NCI-H82 treated with DMSO at 0.1 percent for 48 hours (cell line): ENCODE measurements at regions not wholly inside any gene's neighbourhood (a gene's known extent, or its start where the extent isn't known, plus 50 kb on each side); places are given as distances from the start of the nearest gene placed in this dataset.

Source experiments
- DNase-seq: peaks from one replicate; lab custom pipeline; 2025; ENCODE audit not compliant: unreplicated experiment; lab: John Stamatoyannopoulos, UW

DNA sequence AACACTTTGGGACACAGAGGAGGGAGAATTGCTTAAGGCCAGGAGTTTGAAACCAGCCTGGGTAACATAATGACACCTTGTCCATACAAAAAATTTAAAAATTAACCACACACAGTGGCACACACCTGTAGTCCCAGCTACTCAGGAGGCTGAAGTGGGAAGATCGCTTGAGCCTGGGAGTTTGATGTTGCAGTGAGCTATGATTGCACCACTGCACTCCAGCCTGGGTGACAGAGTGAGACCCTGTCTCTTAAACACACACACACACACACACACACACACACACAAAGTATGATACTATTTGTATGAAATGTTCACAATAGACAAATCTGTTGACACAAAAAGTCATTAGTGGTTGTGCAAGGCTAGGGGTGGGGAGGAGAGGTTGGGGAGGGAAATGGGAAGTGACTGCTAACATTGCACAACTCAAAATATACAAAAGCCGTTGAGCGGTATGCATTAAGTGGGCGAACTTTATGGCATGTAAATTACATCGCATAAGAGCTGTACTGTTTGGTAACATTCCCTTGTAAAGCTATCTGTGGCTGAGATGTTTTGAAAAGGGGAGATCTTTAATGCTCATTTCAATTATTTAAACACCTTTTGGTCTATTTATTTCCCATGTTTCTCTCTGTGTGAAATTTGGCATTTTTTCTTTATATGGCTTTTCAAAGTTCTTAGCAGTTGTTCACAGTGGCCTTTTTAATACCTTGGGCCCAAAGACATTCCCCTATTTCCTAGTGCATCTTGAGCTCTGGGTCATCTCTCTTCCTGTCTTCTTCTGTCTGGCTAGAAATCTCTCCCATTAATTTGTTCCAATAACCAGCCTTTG is 58.9 kb upstream of the ZNF516 start:
- DNase-seq, result no peak

DNA sequence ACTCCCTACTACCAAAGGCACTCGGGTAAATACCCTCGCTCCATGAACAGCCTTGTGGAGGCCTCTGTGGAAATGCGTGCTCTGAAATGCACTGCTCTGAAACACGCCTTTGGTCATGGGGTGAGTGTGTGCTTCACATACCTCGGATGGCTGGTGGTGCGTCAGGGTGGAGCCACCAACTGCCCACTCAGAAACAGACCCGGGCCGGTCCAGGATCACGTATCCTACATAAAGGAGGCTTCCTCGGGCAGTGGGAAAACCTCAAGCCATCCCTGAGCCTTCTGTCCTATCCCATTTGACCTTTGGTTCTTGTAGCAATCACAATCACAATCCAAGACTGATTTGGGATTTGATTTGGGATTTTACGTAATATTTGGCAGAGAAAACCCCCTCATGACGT is 53.5 kb upstream of the ZNF516 start:
- DNase-seq, result no peak

DNA sequence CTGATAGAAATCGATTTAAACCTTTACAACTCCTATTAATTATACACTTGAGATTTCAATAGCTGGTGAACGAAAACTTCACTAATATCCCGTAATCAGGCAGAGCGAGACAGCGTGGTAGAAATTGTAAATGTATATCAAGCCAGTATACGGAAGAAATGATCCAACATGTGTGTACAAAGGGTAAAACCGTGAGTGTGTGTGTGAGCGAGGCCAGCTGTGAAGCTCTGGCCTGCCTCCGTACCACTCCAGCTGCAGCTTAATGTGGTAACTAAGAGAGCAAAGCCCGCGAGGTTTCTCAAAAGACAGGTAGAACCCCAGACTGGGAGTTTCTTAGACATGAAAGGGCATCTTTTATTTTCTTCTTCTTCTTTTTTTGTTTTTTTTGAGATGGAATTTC is 52.3 kb upstream of the ZNF516 start:
- no peak for DNase-seq

DNA sequence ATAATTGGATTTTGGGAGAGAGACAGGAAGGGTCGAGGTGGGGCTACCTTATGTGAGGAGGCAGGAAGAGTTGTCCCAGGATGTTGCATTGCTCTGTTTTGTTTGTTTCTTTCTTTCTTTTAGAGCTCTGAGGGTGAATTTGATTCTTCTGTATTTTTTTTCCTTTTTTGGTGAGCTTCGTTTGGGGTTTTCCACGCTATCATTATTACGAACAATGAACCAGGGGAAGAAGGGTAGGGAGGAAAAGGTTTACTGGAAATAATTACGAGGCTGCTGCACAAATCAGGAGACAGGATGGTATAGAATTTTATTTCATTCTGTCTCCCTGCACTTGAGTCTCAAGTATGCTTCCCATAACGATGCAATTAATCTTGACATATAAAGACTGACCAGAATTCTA is 51.4 kb upstream of the ZNF516 start:
- peak; percentile 12 for DNase-seq

DNA sequence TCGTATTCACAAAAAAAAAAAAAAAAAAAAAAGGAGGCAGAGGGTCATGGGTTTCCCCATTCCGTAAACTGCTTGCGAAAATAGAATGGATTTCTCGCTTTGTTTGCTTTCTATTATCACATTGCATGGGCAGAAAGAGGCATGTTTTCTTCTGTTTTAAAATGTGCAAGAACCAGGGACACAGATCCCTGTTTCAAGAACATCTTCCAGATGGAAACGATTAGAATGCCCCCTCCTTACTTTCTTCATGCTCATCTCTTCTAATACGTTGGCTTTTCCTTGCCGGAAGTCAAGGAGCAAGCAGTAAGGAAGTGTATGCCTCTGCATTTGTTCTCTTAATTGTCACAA is 51.0 kb upstream of the ZNF516 start:
- DNase-seq, result no peak

DNA sequence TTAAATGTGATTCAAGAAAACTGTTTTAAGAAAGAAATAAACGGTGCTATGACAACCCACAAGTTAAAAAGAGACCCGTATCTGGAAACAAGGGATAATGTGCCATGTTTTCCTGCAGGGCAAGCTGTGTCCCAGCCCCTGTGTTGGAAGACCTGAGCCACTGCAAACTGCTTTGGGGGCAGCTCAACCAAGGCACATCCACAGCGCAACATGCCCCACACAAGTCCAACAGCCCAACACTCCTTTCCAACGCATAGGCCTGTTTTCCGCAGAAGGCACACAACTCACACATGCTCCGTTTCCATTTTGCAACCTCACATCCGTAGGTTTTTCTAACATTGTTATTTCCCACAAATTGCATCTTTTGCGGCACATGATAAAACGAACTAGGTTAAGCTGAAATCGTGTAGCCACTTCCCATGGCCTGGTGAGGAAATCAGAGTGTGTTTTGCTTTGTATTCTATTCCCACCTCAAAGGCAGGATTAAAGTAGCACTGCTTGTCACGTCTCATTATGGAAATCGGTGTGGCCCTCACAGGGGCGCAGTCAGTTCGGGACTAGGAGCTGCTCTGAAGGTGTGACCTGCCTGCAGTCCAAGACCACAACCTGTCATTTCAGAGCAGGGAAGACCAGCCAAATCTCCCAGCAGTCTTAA is 50.5 kb upstream of the ZNF516 start:
- no peak for DNase-seq

DNA sequence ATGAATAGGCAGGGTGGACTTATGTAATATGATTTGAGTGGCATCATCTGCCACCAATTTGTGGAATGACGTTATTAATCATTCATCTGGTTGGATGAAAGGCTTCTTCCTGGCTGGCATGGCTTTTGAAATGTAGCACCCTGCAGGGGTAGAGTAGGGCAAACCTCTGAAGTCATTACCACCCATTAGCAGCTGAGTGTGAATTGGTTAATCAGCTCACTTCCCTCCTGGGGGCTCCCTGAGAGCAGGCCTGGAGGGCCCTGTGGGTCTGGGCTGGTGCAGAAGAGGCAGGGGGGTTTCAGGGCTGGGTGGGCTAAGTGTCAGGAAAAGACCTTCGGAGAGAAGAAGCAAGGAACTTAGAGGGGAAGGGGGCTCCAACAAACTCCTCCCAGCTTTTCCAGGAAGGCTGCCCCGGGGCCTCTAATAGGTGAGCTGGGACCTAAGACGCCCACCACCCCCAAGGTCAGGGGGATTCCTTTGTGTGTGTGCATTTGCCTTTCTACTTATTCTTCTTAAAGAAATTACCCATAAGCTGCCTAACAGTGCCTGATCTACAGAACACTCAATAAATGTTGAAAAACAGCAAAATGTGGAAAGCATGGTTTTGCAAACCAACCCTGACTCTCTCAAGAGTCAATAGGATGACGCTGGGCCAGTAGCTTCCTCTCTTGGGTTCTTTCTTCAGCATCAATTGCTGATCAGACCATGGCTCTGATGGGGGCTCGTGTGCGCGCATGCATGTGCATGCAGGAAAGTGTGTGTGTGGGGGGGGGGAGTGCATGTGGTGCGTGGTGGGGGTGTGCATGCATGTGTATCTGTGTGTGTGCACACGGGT is 49.7 kb upstream of the ZNF516 start:
- no peak for DNase-seq
